Tibial nerve (tissue), 4 donors: ENCODE measurements at regions not wholly inside any gene's neighbourhood (a gene's known extent, or its start where the extent isn't known, plus 50 kb on each side); places are given as distances from the start of the nearest gene placed in this dataset.

Source experiments
- DNase-seq, 2 donors: peaks; one replicate each; pipeline ENCODE4 v3.0.0-alpha.2; 2019; ENCODE audit warnings: low spot score in 2 of 2
- H3K27ac ChIP-seq, 4 donors: fragments of 200-600 bp; sonication (generic) in 3 of 4; one replicate each; pipeline ENCODE4 v1.5.1; 2017 to 2019; ENCODE audit warnings: mild to moderate bottlenecking in 1 of 4
- H3K27me3 ChIP-seq, 2 donors: fragments of 200-600 bp; sonication (generic) in 1 of 2; one replicate each; pipeline versions ENCODE4 v1.5.1 to v1.6.0; 2017 to 2019
- H3K36me3 ChIP-seq, 3 donors: fragments of 200-600 bp; sonication (generic); one replicate each; pipeline ENCODE4 v1.5.1; 2018 to 2019
- H3K4me1 ChIP-seq, 4 donors: fragments of 200-600 bp; sonication (generic) in 3 of 4; one replicate each; pipeline ENCODE4 v1.5.1; 2017 to 2019
- H3K4me3 ChIP-seq, 4 donors: fragments of 200-600 bp; sonication (generic) in 3 of 4; one replicate each; pipeline ENCODE4 v1.5.1; 2017 to 2019; ENCODE audit warnings: mild to moderate bottlenecking in 1 of 4, moderate library complexity in 1 of 4
- H3K9me3 ChIP-seq, 4 donors: fragments of 200-600 bp; sonication (generic) in 3 of 4; one replicate each; pipeline ENCODE4 v1.5.1; 2017 to 2019
- CTCF ChIP-seq, 5 experiments: fragments of 200-600 bp in 3 of 5; fragments of 450-650 bp in 2 of 5; sonication (generic) in 3 of 5; IDR thresholded peaks; one replicate each; pipeline ENCODE4 v1.5.1; 2016 to 2019; ENCODE audit warnings: antibody characterized with exemption in 5 of 5, mild to moderate bottlenecking in 3 of 5, moderate library complexity in 2 of 5
- EP300 ChIP-seq, 2 donors: sonication (generic); formaldehyde crosslinking; IDR thresholded peaks; one replicate each; pipeline ENCODE4 v1.6.1; 2017; ENCODE audit warnings: antibody characterized with exemption in 2 of 2, mild to moderate bottlenecking in 1 of 2
- POLR2A ChIP-seq, 2 donors: fragments of 450-650 bp; IDR thresholded peaks; one replicate each; pipeline ENCODE4 v1.6.1; 2017; ENCODE audit warnings: antibody characterized with exemption in 2 of 2, mild to moderate bottlenecking in 2 of 2, moderate library complexity in 2 of 2
- WGBS, 2 donors: methylation state at CpG; one replicate each; pipeline ENCODE4 v1.1.5; 2018; 5-methylcytosine and 5-hydroxymethylcytosine counted together

GRCh38 chr1:47562147-47562546 lies 124.3 kb downstream of the FOXD2 start:
- TF ChIP-seq POLR2A (IDR thresholded peaks at IDR 0.05) (no peak), CTCF (IDR thresholded peaks at IDR 0.05) (no peak), EP300 (IDR thresholded peaks at IDR 0.05) (no peak)
- DNase-seq, result no peak
- H3K27ac ChIP-seq, result no peak overlapping the region

GRCh38 chr1:47562799-47563198 lies 125.0 kb downstream of the FOXD2 start:
- TF ChIP-seq EP300 (IDR thresholded peaks at IDR 0.05) (no peak), CTCF (IDR thresholded peaks at IDR 0.05) (no peak), POLR2A (IDR thresholded peaks at IDR 0.05) (no peak)
- Histone ChIP-seq H3K4me3 (no peak overlapping the region), H3K9me3 (no peaks in the 10 kb centered on the region), H3K27me3 (peaks cover 0 to 3% of the 10 kb centered on the region in 2 donors), H3K4me1 (peaks cover 0 to 32% (median 4%) of the 10 kb centered on the region in 4 donors), H3K27ac (no peak overlapping the region), H3K36me3 (no peaks in the 10 kb centered on the region)
- DNase-seq, result no peak
- WGBS, 2 donors, result 83 to 100% methylated on average over 1 of the region's 1 CpG

More at GRCh38 chr1:47562147-47562546, 124.3 kb downstream of the FOXD2 start:
- 87 to 95% methylated on average over 1 of the region's 1 CpG for WGBS, 2 donors
- H3K36me3 ChIP-seq, result no peaks in the 10 kb centered on the region
- peaks cover 0 to 37% (median 4%) of the 10 kb centered on the region in 4 donors for H3K4me1 ChIP-seq
- H3K27me3 ChIP-seq, result peaks cover 0 to 3% of the 10 kb centered on the region in 2 donors
- H3K4me3 ChIP-seq, result no peak overlapping the region
- no peaks in the 10 kb centered on the region for H3K9me3 ChIP-seq

GRCh38 chr1:47563201-47563600 lies 125.4 kb downstream of the FOXD2 start:
- WGBS, 2 donors, result 60 to 67% methylated on average over 2 of the region's 2 CpGs
- DNase-seq, result peak in 1 of 2 donors; percentile 53
- Histone ChIP-seq H3K4me1 (peaks cover 0 to 29% (median 4%) of the 10 kb centered on the region in 4 donors), H3K4me3 (no peak overlapping the region), H3K9me3 (no peaks in the 10 kb centered on the region), H3K27ac (no peak overlapping the region), H3K36me3 (no peaks in the 10 kb centered on the region), H3K27me3 (peaks cover 0 to under 1% of the 10 kb centered on the region in 2 donors)
- TF ChIP-seq EP300 (IDR thresholded peaks at IDR 0.05), result peak in 1 of 2 donors; percentile 54
- no peak for TF ChIP-seq CTCF (IDR thresholded peaks at IDR 0.05)

GRCh38 chr1:47564570-47564969 lies 126.7 kb downstream of the FOXD2 start:
- no peak for DNase-seq
- Histone ChIP-seq H3K27me3 (no peaks in the 10 kb centered on the region), H3K4me3 (no peak overlapping the region), H3K36me3 (no peaks in the 10 kb centered on the region), H3K27ac (no peak overlapping the region), H3K4me1 (peaks cover 0 to 35% (median 12%) of the 10 kb centered on the region in 4 donors), H3K9me3 (no peaks in the 10 kb centered on the region)
- TF ChIP-seq EP300 (IDR thresholded peaks at IDR 0.05) (no peak), CTCF (IDR thresholded peaks at IDR 0.05) (no peak), POLR2A (IDR thresholded peaks at IDR 0.05) (no peak)

DNA sequence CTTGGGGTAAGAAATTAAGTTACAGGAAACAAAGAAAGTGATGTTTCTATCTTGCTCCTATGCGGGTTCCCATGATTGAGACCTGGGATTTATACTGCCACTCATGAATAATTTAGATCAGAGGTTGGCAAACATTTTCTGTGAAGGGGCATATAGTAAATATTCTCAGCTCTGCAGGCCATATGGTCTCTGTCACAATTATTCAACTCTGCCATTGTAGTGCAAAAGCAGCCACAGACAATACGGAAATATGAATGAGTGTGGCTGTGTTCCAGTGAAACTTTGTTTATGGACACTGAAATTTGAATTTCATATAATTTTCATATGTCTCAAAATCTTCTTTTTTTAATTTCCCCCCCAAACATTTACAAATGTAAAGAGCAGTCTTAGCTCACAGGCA lies 127.2 kb downstream of the FOXD2 start:
- no peak overlapping the region for H3K27ac ChIP-seq
- no peak overlapping the region for H3K4me3 ChIP-seq
- H3K4me1 ChIP-seq, result peaks cover 0 to 35% (median 13%) of the 10 kb centered on the region in 4 donors
- no peaks in the 10 kb centered on the region for H3K9me3 ChIP-seq
- H3K36me3 ChIP-seq, result no peaks in the 10 kb centered on the region
- no peak for DNase-seq
- TF ChIP-seq CTCF (IDR thresholded peaks at IDR 0.05) (no peak), POLR2A (IDR thresholded peaks at IDR 0.05) (no peak), EP300 (IDR thresholded peaks at IDR 0.05) (no peak)
- 85 to 90% methylated on average over 2 of the region's 2 CpGs for WGBS, 2 donors
- H3K27me3 ChIP-seq, result no peaks in the 10 kb centered on the region
